ENCODE measurements at regions not wholly inside any gene's neighbourhood (a gene's known extent, or its start where the extent isn't known, plus 50 kb on each side); places are given as distances from the start of the nearest gene placed in this dataset.

DNA sequence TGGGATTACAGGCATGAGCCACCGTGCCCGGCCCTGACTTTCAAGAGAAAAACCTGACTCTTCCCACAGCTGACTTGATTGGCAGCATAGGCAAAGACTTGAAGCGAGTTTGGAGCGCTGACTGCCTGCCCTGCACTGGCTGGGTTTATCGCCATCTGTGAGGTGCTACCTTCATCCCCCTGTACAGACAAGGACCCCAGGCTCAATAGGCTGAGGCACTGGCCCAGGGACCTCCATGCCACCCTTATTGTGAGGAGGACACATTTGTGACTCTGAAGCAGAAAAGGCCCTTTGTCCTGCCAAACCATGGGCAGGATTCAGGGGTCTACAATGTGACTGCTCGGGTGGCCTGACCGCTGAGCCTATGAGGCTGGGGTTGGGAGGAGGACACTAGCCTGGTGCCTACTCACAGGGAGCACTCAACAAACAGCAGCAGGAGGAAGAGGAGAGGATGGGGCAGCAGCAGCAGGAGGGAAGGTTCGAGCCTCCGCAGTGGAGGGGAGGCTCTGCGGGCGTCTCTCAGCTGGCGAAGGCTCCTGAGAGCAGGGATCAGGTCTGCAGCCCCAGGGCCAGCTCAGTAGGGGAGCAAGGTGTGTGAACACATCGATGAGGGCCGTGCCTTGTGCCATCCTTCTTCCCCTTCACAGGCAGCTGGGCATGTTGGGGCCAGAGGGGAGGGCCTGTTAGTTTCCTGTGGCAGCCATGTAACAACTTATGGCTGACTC lies 72.9 kb upstream of the WNT7B start:
- no peak for DNase-seq (ENCODE audit: low spot score)
- Histone ChIP-seq H3K4me3 (ENCODE audit: low read depth, low read length, poor library complexity, severe bottlenecking) (no peak overlapping the region), H4K20me1 (ENCODE audit: insufficient read depth, low read length) (no peaks in the 10 kb centered on the region), H3K4me1 (ENCODE audit: insufficient read depth, low read length, poor library complexity, severe bottlenecking) (peaks cover 24% of the 10 kb centered on the region), H3K9me2 (ENCODE audit: insufficient read depth, low read length) (no peaks in the 10 kb centered on the region), H3K9me3 (ENCODE audit: low read length) (no peaks in the 10 kb centered on the region), H3K36me3 (ENCODE audit: insufficient read depth, low read length) (no peaks in the 10 kb centered on the region), H2AFZ (ENCODE audit: low read length) (no peak overlapping the region), H3K79me2 (ENCODE audit: insufficient read depth, low read depth, low read length) (no peaks in the 10 kb centered on the region; the same call in 1 of the 2 replicates), H3K4me2 (ENCODE audit: low read length) (no peak overlapping the region), H3K27ac (ENCODE audit: low read depth, low read length, poor library complexity, severe bottlenecking) (no peak overlapping the region)
- intact Hi-C loops (cut with micrococcal nuclease; ENCODE audit: unreplicated experiment), result no loop called here
- CTCF ChIA-PET (ENCODE audit: unreplicated experiment), result no interaction called here
- POLR2A ChIA-PET, result no interaction called here
- TF ChIP-seq, protein P1, sequence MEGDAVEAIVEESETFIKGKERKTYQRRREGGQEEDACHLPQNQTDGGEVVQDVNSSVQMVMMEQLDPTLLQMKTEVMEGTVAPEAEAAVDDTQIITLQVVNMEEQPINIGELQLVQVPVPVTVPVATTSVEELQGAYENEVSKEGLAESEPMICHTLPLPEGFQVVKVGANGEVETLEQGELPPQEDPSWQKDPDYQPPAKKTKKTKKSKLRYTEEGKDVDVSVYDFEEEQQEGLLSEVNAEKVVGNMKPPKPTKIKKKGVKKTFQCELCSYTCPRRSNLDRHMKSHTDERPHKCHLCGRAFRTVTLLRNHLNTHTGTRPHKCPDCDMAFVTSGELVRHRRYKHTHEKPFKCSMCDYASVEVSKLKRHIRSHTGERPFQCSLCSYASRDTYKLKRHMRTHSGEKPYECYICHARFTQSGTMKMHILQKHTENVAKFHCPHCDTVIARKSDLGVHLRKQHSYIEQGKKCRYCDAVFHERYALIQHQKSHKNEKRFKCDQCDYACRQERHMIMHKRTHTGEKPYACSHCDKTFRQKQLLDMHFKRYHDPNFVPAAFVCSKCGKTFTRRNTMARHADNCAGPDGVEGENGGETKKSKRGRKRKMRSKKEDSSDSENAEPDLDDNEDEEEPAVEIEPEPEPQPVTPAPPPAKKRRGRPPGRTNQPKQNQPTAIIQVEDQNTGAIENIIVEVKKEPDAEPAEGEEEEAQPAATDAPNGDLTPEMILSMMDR (conservative IDR thresholded peaks at IDR 0.05; ENCODE audit: low read length), result no peak
- TF ChIP-seq EZH2phosphoT487 (IDR thresholded peaks at IDR 0.05; ENCODE audit: borderline replicate concordance, low read depth, low read length), result no peak
- no TSS peak for BruUV-seq (replicated peaks)

DNA sequence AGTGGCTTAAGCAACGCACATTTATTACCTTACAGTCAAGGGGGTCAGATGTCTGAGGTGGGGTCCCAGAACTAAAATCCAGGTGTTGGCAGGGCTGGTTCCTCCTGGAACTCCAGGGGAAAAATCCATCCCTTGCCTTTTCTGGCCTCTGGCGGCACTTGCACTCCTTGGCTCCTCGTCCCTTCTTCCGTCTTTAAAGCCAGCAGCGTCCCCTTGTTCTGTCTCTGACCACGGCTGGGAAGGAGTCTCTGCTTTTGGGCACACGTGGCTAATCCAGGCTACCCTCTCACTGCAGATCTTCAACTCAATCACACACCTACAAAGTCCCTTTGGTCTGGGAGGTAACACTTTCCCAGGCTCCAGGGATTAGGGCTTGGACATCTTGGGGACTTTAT lies 73.5 kb upstream of the WNT7B start:
- ChIA-PET CTCF (ENCODE audit: unreplicated experiment) (interaction anchor here (1.2 kb wide), 1 partner anchor 14 kb away, joined by 5 read pairs; no protein-coding TSS in a partner anchor), POLR2A (no interaction called here)
- no peak overlapping the region for H3K4me2 ChIP-seq (ENCODE audit: low read length)

More for the DNA sequence above, 73.5 kb upstream of the WNT7B start:
- Histone ChIP-seq H4K20me1 (ENCODE audit: insufficient read depth, low read length) (no peaks in the 10 kb centered on the region), H3K36me3 (ENCODE audit: insufficient read depth, low read length) (no peaks in the 10 kb centered on the region), H3K4me1 (ENCODE audit: insufficient read depth, low read length, poor library complexity, severe bottlenecking) (peaks cover 30% of the 10 kb centered on the region), H3K79me2 (ENCODE audit: insufficient read depth, low read depth, low read length) (no peaks in the 10 kb centered on the region; the same call in 1 of the 2 replicates), H3K9me3 (ENCODE audit: low read length) (no peaks in the 10 kb centered on the region), H3K27ac (ENCODE audit: low read depth, low read length, poor library complexity, severe bottlenecking) (no peak overlapping the region), H3K4me3 (ENCODE audit: low read depth, low read length, poor library complexity, severe bottlenecking) (no peak overlapping the region), H3K9me2 (ENCODE audit: insufficient read depth, low read length) (no peaks in the 10 kb centered on the region), H2AFZ (ENCODE audit: low read length) (no peak overlapping the region)
- no TSS peak for BruUV-seq (replicated peaks)
- no peak for TF ChIP-seq EZH2phosphoT487 (IDR thresholded peaks at IDR 0.05; ENCODE audit: borderline replicate concordance, low read depth, low read length)
- TF ChIP-seq, protein P1 (conservative IDR thresholded peaks at IDR 0.05; ENCODE audit: low read length), result no peak
- intact Hi-C loops (cut with micrococcal nuclease; ENCODE audit: unreplicated experiment), result no loop called here
- DNase-seq (ENCODE audit: low spot score), result no peak

Data from OCI-LY7 (cell line).